GM23338 (cell line): ENCODE measurements at regions not wholly inside any gene's neighbourhood (a gene's known extent, or its start where the extent isn't known, plus 50 kb on each side); places are given as distances from the start of the nearest gene placed in this dataset.

Experiments used
- ATAC-seq: fragments of 200-7000 bp; cut with Tn5 transposase; 3 replicates; pipeline ENCODE4 v1.9.1; 2020
- DNase-seq: peaks from one replicate; pipeline ENCODE4 v3.0.0-alpha.2; 2015; ENCODE audit warnings: low spot score
- H2AFZ ChIP-seq: fragments of 200-600 bp; sonication (generic); 2 replicates; pipeline ENCODE4 v1.8.0; 2016; ENCODE audit warnings: antibody characterized with exemption, mild to moderate bottlenecking, moderate library complexity
- H3F3A ChIP-seq: fragments of 200-600 bp; sonication (generic); replicated peaks from 2 replicates; pipeline ENCODE4 v1.8.0; 2017; ENCODE audit warnings: antibody characterized with exemption, mixed run types, low read depth
- H3K27ac ChIP-seq: fragments of 200-600 bp; sonication (generic); 2 replicates; pipeline ENCODE4 v1.6.1; 2016; ENCODE audit warnings: low read depth
- H3K27me3 ChIP-seq: fragments of 200-600 bp; sonication (generic); 2 replicates; pipeline ENCODE4 v1.8.0; 2016; ENCODE audit warnings: mild to moderate bottlenecking, mixed run types, moderate library complexity; ENCODE audit not compliant: insufficient read depth
- H3K36me3 ChIP-seq: fragments of 200-600 bp; sonication (generic); 2 replicates; pipeline ENCODE4 v1.8.0; 2016; ENCODE audit warnings: mild to moderate bottlenecking; ENCODE audit not compliant: insufficient read depth
- H3K4me1 ChIP-seq: fragments of 200-600 bp; sonication (generic); 2 replicates; pipeline ENCODE4 v1.8.0; 2016; ENCODE audit warnings: mild to moderate bottlenecking, moderate library complexity; ENCODE audit not compliant: insufficient read depth
- H3K4me2 ChIP-seq: fragments of 200-600 bp; sonication (generic); 2 replicates; pipeline ENCODE4 v1.7.1; 2017; ENCODE audit warnings: mixed run types
- H3K4me3 ChIP-seq: fragments of 200-600 bp; sonication (generic); 2 replicates; pipeline ENCODE4 v1.6.1; 2016; ENCODE audit warnings: mixed run types
- H3K79me2 ChIP-seq: fragments of 200-600 bp; sonication (generic); replicated peaks from 2 replicates; pipeline ENCODE4 v1.8.0; 2017; ENCODE audit warnings: mild to moderate bottlenecking; ENCODE audit not compliant: insufficient read depth
- H3K9me2 ChIP-seq: fragments of 200-600 bp; sonication (generic); 2 replicates; pipeline ENCODE4 v1.8.0; 2017; ENCODE audit not compliant: insufficient read depth
- H4K20me1 ChIP-seq: fragments of 200-600 bp; sonication (generic); replicated peaks from 2 replicates; pipeline ENCODE4 v1.8.0; 2017; ENCODE audit warnings: mild to moderate bottlenecking; ENCODE audit not compliant: insufficient read depth
- H3K27ac Mint-ChIP-seq: 2 replicates; pipeline ENCODE4 v1.8.0; 2020; ENCODE audit warnings: inconsistent platforms, mild to moderate bottlenecking, moderate library complexity, mixed read lengths
- H3K27me3 Mint-ChIP-seq: 3 replicates; pipeline ENCODE4 v1.8.0; 2022; ENCODE audit warnings: low read depth, mild to moderate bottlenecking, moderate library complexity, mixed read lengths, inconsistent platforms; ENCODE audit not compliant: insufficient read depth, poor library complexity
- H3K36me3 Mint-ChIP-seq: 3 replicates; pipeline ENCODE4 v1.8.0; 2021; ENCODE audit warnings: low read depth, mild to moderate bottlenecking, inconsistent platforms, moderate library complexity, mixed read lengths
- H3K4me1 Mint-ChIP-seq: 3 replicates; pipeline ENCODE4 v1.8.0; 2020; ENCODE audit warnings: mild to moderate bottlenecking, inconsistent platforms, mixed read lengths
- H3K4me3 Mint-ChIP-seq: 3 replicates; pipeline ENCODE4 v1.8.0; 2021; ENCODE audit warnings: moderate library complexity, mild to moderate bottlenecking, inconsistent platforms, mixed read lengths
- H3K9me3 Mint-ChIP-seq: 3 replicates; pipeline ENCODE4 v1.8.0; 2020; ENCODE audit warnings: moderate library complexity, mild to moderate bottlenecking, inconsistent platforms, mixed read lengths
- CREB1 ChIP-seq: fragments of 250-450 bp; sonication (Bioruptor Pico); IDR thresholded peaks from 2 replicates; pipeline ENCODE4 v1.5.0; 2020; ENCODE audit warnings: low read depth, mild to moderate bottlenecking, moderate library complexity
- CTCF ChIP-seq, 2 experiments: fragments of 200-600 bp in 1 of 2; sonication (generic) in 1 of 2; conservative IDR thresholded peaks; 2 replicates each; pipeline versions ENCODE4 v1.5.1 to v1.6.1; 2016 to 2017; ENCODE audit warnings: antibody characterized with exemption in 2 of 2, low read depth in 2 of 2, mild to moderate bottlenecking in 2 of 2, moderate library complexity in 1 of 2
- EZH2 ChIP-seq: fragments of 200-600 bp; sonication (generic); IDR thresholded peaks from one replicate; pipeline ENCODE4 v1.8.0; 2017; ENCODE audit warnings: antibody characterized with exemption, mild to moderate bottlenecking, low read depth; ENCODE audit not compliant: unreplicated experiment
- EZH2phosphoT487 ChIP-seq: fragments of 200-600 bp; sonication (generic); IDR thresholded peaks from one replicate; pipeline ENCODE4 v1.8.1; 2018; ENCODE audit warnings: antibody characterized with exemption; ENCODE audit not compliant: unreplicated experiment
- JUNB ChIP-seq: IDR thresholded peaks from one replicate; pipeline ENCODE4 v1.6.1; 2016; ENCODE audit warnings: antibody characterized with exemption; ENCODE audit not compliant: unreplicated experiment
- NANOG ChIP-seq: IDR thresholded peaks from 2 replicates; pipeline ENCODE4 v1.6.1; 2016; ENCODE audit warnings: antibody characterized with exemption, borderline replicate concordance
- POLR2AphosphoS5 ChIP-seq: IDR thresholded peaks from 2 replicates; pipeline ENCODE4 v1.6.1; 2016; ENCODE audit warnings: antibody characterized with exemption, low read depth
- REST ChIP-seq: IDR thresholded peaks from one replicate; pipeline ENCODE4 v1.6.1; 2018; ENCODE audit warnings: antibody characterized with exemption; ENCODE audit not compliant: unreplicated experiment
- STAT1 ChIP-seq: IDR thresholded peaks from one replicate; pipeline ENCODE4 v1.6.1; 2016; ENCODE audit warnings: antibody characterized with exemption; ENCODE audit not compliant: unreplicated experiment
- ZNF114 ChIP-seq: fragments of 250-450 bp; sonication (Bioruptor Pico); IDR thresholded peaks from 2 replicates; pipeline ENCODE4 v1.5.0; 2020; ENCODE audit warnings: mild to moderate bottlenecking, moderate library complexity
- ZNF331 ChIP-seq: fragments of 250-450 bp; sonication (Bioruptor Pico); IDR thresholded peaks from 2 replicates; pipeline ENCODE4 v1.5.0; 2020; ENCODE audit warnings: low read depth, mild to moderate bottlenecking, moderate library complexity
- TF ChIP-seq, protein P1 (sequence below): IDR thresholded peaks from 2 replicates; pipeline ENCODE4 v1.6.1; 2016; ENCODE audit warnings: antibody characterized with exemption

- no peak overlapping the region for H3K27ac Mint-ChIP-seq
- H2AFZ ChIP-seq = no peak overlapping the region
- no peaks in the 10 kb centered on the region for H3K27me3 ChIP-seq
- no peak overlapping the region for H3K4me3 ChIP-seq
- H3K27ac ChIP-seq = no peak overlapping the region
- H4K20me1 ChIP-seq = no peaks in the 10 kb centered on the region
- H3K9me3 Mint-ChIP-seq = no peaks in the 10 kb centered on the region
- DNase-seq (no peak), ATAC-seq (no peak)
- H3K36me3 ChIP-seq = no peaks in the 10 kb centered on the region
- TF ChIP-seq REST (no peak), EZH2phosphoT487 (no peak), CREB1 (CRISPR knock-in tag) (no peak), CTCF (conservative IDR thresholded peaks at IDR 0.05; ENCODE audit: low read depth in 2 of 2) (no peak), ZNF331 (no peak), STAT1 (no peak), ZNF114 (CRISPR knock-in tag) (no peak), POLR2AphosphoS5 (no peak), JUNB (no peak), NANOG (no peak)
- H3K36me3 Mint-ChIP-seq = no peaks in the 10 kb centered on the region
- H3K4me2 ChIP-seq = no peak overlapping the region
- no peaks in the 10 kb centered on the region; the same call in 1 of the 2 replicates for H3K9me2 ChIP-seq
- H3K4me1 Mint-ChIP-seq = no peaks in the 10 kb centered on the region
- no peaks in the 10 kb centered on the region for H3F3A ChIP-seq
- H3K4me1 ChIP-seq = no peaks in the 10 kb centered on the region
- no peaks in the 10 kb centered on the region for H3K27me3 Mint-ChIP-seq
- H3K4me3 Mint-ChIP-seq = no peak overlapping the region
- H3K79me2 ChIP-seq = no peaks in the 10 kb centered on the region
These were observed 141.1 kb upstream of the TNFAIP3 start for GRCh38 chr6:137725949-137726348.

DNA sequence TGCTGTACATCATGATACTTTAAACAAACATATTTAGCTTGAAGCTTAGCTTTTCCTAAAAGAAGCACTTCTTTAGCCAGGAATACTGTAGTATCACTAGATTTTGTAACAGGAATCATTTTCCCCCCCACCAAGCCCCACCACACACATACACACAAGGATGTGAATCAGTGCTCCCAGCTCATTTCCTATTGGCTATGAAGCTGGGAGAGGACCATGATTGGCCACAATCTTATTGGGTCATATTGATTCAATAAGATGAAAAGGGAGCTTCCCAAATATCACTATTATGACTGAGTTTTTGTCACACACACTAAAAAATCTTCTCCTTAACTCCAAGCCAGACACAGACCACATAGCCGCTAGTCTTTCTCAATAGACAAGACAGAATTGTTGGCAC lies 140.5 kb upstream of the TNFAIP3 start:
- Mint-ChIP-seq H3K9me3 (no peaks in the 10 kb centered on the region), H3K36me3 (no peaks in the 10 kb centered on the region), H3K4me3 (no peak overlapping the region), H3K27ac (no peak overlapping the region), H3K27me3 (no peaks in the 10 kb centered on the region), H3K4me1 (no peaks in the 10 kb centered on the region)
- no peaks in the 10 kb centered on the region for H3F3A ChIP-seq
- ATAC-seq (no peak), DNase-seq (no peak)
- no peaks in the 10 kb centered on the region for H4K20me1 ChIP-seq
- H3K4me1 ChIP-seq = no peaks in the 10 kb centered on the region
- H3K36me3 ChIP-seq = no peaks in the 10 kb centered on the region
- H3K4me2 ChIP-seq = no peak overlapping the region
- no peaks in the 10 kb centered on the region for H3K27me3 ChIP-seq
- no peaks in the 10 kb centered on the region for H3K79me2 ChIP-seq
- H3K27ac ChIP-seq = no peak overlapping the region
- H3K4me3 ChIP-seq = no peak overlapping the region
- no peak overlapping the region for H2AFZ ChIP-seq
- H3K9me2 ChIP-seq = no peaks in the 10 kb centered on the region; the same call in 1 of the 2 replicates
- TF ChIP-seq POLR2AphosphoS5 (no peak), ZNF331 (no peak), EZH2 (no peak), EZH2phosphoT487 (no peak), REST (no peak)
- TF ChIP-seq, protein P1, sequence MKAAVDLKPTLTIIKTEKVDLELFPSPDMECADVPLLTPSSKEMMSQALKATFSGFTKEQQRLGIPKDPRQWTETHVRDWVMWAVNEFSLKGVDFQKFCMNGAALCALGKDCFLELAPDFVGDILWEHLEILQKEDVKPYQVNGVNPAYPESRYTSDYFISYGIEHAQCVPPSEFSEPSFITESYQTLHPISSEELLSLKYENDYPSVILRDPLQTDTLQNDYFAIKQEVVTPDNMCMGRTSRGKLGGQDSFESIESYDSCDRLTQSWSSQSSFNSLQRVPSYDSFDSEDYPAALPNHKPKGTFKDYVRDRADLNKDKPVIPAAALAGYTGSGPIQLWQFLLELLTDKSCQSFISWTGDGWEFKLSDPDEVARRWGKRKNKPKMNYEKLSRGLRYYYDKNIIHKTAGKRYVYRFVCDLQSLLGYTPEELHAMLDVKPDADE = no peak
